HL-60 (cell line): ENCODE measurements at regions not wholly inside any gene's neighbourhood (a gene's known extent, or its start where the extent isn't known, plus 50 kb on each side); places are given as distances from the start of the nearest gene placed in this dataset.

Source experiments
- DNase-seq, 2 experiments: peaks; one replicate each; pipeline ENCODE4 v3.0.0-alpha.2; 2010 to 2020; ENCODE audit warnings: low read depth in 1 of 2, low spot score in 1 of 2
- H3K27ac ChIP-seq: fragments of 250-450 bp; sonication (Bioruptor Pico); replicated peaks from 2 replicates; pipeline ENCODE4 v1.5.1; 2020; ENCODE audit warnings: mild to moderate bottlenecking, moderate library complexity
- H3K27me3 ChIP-seq: fragments of 250-450 bp; sonication (Bioruptor Pico); 2 replicates; pipeline ENCODE4 v1.5.1; 2021; ENCODE audit warnings: mild to moderate bottlenecking, moderate library complexity; ENCODE audit not compliant: insufficient read depth, poor library complexity, severe bottlenecking
- H3K4me3 ChIP-seq: replicated peaks from 2 replicates; pipeline ENCODE4 v1.5.1; 2011; ENCODE audit warnings: mild to moderate bottlenecking, control low read depth, low read length; ENCODE audit not compliant: insufficient read depth
- CTCF ChIP-seq: IDR thresholded peaks from one replicate; pipeline ENCODE4 v1.5.1; 2011; ENCODE audit warnings: low read length, control low read depth, inconsistent platforms; ENCODE audit not compliant: insufficient read depth
- GABPA ChIP-seq: IDR thresholded peaks from 2 replicates; pipeline ENCODE4 v1.6.1; 2012; ENCODE audit warnings: low read depth
- POLR2AphosphoS5 ChIP-seq: IDR thresholded peaks from 2 replicates; pipeline ENCODE4 v1.6.1; 2012; ENCODE audit warnings: low read depth
- REST ChIP-seq: IDR thresholded peaks from 2 replicates; pipeline ENCODE4 v1.6.1; 2012; ENCODE audit warnings: low read depth; ENCODE audit not compliant: insufficient replicate concordance
- SPI1 ChIP-seq: IDR thresholded peaks from 2 replicates; pipeline ENCODE4 v1.6.1; 2012; ENCODE audit warnings: low read depth, mild to moderate bottlenecking, borderline replicate concordance

DNA sequence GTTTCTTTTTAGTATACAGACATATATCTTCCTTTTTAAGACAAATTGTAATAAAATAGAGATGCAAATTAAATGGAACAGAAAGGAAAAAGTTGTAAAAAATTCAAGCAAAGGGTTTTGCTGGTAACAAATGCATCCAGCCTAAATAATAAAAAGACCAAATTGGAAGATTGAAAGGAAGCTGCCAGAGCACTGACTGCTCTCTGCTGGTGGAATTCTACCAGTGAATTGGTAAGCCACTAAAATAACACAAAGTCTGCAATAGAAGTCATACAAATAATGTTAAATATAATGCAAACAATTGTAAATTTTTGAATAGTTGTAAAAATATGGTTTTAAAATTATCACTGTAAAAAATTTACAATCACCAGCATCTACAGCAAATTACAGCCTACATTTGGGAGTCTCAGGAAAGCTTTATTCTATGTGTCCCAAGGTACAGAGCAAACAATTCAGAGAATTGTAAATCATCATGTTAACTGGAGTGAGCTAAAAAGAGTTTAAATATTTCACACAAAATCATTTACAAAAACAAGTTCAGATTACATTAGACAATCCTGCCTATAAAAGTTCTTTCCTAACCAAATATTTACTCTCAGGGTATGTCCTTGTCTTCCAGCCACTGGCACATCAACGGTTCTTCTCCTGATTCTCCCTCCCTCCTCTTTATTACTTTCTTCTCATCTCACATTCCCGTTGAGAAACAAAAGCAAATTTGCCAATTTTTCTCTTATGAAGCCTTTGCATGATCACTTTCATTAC lies 1322.5 kb downstream of the PCDH7 start:
- H3K27me3 ChIP-seq: no peaks in the 10 kb centered on the region
- no peak for DNase-seq
- TF ChIP-seq REST (no peak), SPI1 (no peak), POLR2AphosphoS5 (no peak)

DNA sequence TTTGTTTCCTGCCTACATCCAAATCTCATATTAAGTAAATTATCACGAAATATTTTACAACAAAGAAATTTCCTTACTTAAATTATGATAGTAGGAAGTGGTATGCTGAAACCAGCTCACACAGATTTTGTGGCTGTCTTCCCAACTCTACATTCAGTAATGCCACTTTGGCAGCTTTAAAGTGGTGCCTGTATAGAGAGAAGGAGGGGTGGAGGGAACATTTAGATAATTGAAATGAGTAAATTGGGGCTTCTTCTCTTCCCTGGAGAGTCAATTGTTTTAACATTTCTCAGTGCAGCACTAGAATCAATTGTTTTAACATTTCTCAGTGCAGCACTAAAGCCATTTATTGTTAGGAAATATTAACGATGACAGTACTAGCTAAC lies 1323.1 kb downstream of the PCDH7 start:
- Histone ChIP-seq H3K27me3 (no peaks in the 10 kb centered on the region), H3K4me3 (no peak overlapping the region), H3K27ac (no peak overlapping the region)
- DNase-seq: no peak
- TF ChIP-seq GABPA (no peak), POLR2AphosphoS5 (no peak), CTCF (no peak), REST (no peak), SPI1 (no peak)

More for the DNA sequence above, 1322.5 kb downstream of the PCDH7 start:
- Histone ChIP-seq H3K4me3 (no peak overlapping the region), H3K27ac (no peak overlapping the region)

DNA sequence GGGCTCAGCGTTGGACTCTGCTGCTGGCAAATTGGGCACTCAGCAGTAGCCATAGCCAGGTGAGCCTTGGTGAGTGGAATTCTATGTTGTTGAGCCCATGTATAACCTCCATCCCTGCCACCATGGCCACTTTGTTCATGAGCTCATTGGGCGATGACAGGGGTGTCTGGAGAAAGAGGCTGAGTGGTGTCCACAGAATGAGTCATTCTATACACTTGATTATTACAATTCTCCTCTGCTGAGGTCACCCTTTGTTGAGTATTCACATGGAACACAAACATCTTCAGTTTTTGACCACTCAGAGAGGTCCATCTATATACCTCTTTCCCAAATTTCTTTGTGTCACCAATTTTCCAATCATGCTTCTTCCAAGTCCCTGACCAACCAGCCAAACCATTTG lies 1341.7 kb downstream of the PCDH7 start:
- no peak for DNase-seq
- Histone ChIP-seq H3K4me3 (no peak overlapping the region), H3K27ac (no peak overlapping the region), H3K27me3 (no peaks in the 10 kb centered on the region)
- TF ChIP-seq CTCF: no peak
- no peak for TF ChIP-seq POLR2AphosphoS5
- TF ChIP-seq SPI1: no peak
- no peak for TF ChIP-seq REST
- TF ChIP-seq GABPA: no peak
